ENCODE measurements at regions not wholly inside any gene's neighbourhood (a gene's known extent, or its start where the extent isn't known, plus 50 kb on each side); places are given as distances from the start of the nearest gene placed in this dataset.
A peak's percentile ranks its signal among the peaks of the same experiment; 100 is the strongest.

DNA sequence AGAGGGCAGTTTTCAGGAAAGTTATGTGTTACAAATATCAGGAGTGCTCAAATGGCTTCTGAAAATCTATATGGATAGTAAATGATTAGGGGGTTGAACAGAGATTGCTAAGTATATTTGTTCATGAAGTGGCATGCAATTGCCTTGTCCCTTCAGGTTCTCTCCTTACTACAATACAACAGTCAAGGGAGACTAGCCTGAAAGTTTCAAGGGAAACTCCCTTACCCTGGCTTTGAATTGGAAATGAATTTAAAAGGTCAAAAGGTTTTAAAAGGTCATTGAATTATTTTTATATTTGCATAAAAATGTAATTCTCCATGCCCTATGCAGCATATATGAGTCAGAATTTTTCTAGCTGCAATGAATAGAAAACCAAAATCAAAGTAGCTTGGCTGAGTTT lies 253.1 kb upstream of the SYT1 start:
- DNase-seq: no peak

DNA sequence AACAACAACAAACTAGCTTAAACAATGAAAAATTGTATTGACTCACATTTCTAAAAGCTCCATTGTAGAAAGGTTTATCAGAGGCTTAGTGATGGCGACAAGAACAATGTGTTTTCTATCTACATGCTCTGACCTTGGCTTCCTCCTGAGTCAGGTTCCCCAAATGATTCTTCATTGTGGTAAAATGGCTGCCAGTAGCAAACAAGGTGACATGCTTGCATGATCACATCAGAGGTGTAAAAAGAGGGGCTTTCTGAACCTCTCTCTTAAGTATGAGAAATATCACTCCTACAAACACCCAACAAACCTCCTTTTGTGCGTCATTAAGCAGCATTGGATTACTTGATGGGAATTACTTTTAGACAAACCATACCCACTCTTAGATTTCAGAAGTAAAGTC lies 252.4 kb upstream of the SYT1 start:
- no peak for DNase-seq

DNA sequence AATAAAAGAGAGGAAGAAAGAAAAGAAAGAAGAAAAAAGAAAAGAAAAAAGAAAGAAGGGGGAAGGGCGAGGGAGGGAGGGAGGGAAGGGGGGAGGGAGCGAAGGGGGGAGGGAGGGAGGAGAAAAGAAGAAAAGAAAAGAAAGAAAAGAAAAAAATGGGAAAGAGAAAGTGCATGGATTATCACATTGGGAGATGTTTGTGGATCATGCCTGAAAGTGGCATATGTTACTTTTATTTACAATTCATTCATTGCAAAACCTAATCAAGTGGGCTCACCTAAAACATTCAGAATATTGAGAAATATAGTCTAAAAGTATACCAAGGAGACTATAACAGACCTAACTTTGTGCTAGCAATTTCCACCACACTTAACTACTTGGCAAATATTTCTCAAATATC lies 246.9 kb upstream of the SYT1 start:
- no peak for DNase-seq

DNA sequence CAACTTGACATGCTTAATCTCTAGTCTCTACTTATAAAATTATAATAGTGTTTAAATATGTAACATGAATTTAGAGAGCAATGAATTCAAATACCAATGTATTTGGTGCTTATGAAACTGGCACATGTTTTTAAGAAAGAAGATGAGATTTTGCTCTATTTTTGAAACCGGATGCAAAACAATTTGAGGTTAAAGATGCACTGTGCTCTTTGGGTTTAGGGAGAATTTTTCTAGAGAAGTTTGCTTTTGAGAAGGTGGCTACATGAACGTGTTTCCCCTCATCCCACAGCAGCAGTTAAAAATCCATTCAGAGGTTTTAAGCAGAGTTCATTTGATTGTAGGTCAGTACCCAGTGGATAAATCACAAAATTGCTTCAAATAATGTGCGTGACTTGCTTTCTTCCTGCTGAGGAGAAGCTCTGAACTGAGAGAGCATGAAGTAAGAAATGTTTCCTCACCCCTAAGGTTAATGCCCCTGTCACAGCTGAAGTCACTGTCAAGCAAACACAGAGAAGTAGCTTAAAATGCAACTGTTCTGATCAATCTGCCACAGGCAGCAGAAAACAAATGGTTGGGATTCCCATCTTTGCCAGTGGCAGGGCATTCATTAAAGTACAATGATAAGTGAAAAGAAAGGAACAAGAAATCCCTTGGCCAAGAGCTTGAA lies 241.9 kb upstream of the SYT1 start:
- no peak for DNase-seq

DNA sequence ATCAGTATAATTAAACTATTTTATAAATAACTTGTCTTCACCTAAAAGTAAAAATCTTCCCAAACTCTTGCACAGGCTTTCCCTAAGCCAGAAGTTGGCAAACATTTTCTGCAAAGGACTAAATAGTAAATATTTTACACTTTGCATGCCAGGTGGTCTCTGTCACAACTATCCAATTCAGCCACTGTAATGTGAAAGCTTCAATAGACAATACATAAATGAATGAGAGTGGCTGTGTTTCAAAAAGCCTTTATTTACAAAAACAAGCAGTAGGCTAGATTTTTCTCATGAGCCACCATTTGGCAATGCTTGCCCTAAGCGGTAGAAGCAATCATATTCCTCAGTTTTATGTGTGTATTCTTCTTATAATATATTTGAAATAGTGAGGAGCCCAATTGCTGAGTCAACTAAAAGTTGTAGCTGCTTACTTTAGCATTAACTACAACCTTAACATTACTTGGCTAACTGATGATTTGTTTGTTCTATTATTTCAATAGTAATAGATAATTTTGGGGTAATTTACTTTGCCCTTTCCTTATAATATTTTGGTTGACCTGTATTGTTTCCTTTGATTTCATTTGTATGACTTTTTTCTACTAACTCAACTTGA lies 236.0 kb upstream of the SYT1 start:
- DNase-seq: no peak

DNA sequence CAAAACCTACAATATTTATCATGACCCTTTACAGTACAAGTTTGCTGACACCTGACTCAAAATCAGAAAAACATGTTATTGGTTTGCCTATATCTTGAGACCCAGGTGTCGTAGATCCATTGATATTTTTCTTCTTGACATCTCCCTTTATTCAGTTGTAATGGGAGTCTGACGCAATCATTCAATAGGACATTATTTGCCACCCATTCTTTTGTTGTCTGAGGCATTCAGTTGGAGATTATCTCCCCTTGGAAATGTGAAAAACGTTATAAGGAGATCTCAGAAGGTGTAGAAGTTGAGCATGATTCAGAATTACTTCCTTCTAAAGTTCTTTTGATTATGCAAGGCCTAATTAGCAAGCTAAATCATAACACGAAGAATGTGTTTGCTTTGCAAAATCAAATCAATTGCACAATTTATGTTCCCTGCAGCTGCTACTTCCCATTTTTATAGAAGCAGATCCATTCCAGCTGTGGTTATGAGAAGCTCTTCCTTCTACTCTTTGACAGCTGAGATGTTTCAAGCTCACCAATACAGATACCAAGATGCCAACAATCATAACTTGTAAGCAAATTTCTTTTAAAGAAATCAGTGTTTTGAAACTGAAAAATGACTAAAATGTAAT lies 228.2 kb upstream of the SYT1 start:
- DNase-seq: no peak

DNA sequence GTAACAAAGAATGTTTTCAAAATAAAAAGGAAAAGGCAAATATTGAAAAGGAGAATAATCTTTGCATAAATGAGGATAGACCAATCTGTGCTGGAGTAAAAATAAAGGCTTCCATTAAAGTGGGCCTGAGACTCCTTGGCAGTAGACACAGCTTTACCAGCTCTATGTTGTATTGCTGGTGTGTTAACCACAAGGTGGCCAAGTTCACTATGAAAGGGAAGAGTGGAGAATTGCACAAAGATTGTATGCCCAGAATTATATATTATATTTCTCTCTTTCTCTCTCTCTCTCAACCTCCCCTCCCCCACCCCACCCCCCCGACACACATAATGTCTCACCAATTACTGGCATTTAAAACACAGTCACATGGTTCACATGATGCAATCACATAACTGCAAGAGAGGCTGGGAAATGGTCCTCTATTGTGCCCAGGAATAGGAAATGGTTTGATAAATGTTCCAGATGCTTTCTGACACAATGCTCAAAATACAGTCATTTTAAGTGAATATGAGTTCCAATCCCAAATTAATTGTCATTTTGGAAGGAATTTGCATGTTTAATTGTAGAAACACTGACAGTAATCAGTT lies 222.6 kb upstream of the SYT1 start:
- DNase-seq: no peak

DNA sequence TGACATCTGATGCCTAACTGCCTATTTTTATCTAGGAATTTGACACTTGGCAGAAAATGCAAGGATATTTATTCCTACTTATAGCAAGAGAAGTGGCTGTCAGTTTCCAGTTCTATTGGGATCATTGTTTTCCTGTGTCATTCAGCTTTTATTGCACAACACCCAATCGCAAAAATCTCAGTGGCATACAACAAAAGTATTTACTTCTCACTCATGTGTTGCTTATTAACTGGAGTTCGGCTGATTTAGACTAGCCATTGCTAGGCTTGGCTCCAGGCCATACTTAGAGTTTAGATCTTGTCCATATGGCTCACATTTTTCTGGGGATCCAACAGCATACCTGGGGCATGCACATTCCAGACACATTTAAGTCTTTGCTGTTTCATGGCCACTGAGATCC lies 218.6 kb upstream of the SYT1 start:
- DNase-seq: no peak

DNA sequence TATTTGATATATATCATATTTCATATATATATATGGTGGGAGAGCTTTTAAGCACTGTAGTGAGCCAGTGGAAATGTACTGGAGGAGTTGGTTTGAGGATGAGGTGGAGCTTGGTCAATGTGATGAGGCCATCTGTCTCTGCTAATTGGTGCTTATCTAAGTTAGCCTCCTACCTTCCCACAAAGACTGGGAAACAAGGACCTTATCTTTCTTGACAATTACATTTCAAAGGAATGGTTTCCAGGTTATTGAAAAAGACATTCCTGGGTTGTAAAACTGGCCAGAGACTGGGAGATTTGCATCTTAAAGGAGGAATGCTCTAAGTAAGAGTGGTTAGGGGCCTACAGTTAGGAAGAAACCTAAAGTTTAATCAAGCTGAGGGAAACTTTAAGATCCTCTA lies 212.8 kb upstream of the SYT1 start:
- no peak for DNase-seq

DNA sequence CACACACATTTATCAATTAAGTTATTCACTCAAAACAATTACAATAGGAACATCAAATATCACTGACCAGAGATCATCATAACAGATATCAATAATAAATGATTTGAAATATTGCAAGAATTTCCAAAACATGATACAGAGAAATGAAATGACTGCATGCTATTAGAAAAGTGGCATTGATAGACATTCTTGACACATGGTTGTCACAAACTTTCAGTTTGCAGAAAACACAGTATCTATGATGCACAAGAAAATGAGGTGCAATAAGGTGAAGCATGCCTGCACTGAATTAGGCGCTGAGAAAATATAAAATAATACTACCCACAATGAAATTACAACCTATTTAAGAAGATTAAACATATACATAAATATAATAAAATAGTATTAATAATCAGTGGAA lies 198.0 kb upstream of the SYT1 start:
- DNase-seq: no peak

DNA sequence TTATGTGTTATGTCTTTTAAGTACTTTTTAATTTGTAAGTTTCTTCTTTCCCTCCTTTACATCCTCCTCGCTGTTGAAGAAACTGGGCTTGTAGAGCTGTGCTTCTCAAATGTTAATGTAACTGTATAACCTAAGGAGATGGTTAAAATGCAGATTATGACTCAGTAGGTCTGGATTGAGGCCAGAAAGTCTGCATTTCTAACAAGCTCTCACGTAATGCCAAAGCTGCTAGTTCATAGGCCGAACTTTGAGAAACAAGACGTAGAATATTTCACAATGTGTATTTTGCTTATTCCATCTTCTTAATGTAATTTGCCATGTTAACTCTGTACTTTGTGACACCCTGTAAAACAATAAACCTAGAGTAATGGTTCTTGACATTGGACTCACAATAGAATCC lies 193.3 kb upstream of the SYT1 start:
- no peak for DNase-seq

DNA sequence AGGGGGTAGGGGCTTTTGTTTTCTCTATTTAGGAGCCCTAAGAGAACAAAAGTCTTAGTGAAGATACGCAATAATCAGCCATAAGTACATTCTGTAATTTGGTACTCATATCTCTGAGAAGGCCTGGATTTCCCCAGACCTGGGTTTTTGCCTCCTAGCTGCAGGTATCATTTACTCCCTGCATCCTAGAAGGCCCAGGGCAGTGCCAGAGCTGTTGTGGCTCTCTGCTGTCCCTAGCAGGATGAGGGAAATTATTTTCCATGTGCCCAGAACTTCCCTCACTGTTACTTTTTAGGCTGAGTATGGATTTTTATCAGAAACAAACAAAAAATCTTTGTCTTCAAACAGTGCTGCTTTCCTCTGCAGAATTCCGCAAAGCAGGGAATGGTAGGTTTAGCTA lies 192.5 kb upstream of the SYT1 start:
- no peak for DNase-seq

DNA sequence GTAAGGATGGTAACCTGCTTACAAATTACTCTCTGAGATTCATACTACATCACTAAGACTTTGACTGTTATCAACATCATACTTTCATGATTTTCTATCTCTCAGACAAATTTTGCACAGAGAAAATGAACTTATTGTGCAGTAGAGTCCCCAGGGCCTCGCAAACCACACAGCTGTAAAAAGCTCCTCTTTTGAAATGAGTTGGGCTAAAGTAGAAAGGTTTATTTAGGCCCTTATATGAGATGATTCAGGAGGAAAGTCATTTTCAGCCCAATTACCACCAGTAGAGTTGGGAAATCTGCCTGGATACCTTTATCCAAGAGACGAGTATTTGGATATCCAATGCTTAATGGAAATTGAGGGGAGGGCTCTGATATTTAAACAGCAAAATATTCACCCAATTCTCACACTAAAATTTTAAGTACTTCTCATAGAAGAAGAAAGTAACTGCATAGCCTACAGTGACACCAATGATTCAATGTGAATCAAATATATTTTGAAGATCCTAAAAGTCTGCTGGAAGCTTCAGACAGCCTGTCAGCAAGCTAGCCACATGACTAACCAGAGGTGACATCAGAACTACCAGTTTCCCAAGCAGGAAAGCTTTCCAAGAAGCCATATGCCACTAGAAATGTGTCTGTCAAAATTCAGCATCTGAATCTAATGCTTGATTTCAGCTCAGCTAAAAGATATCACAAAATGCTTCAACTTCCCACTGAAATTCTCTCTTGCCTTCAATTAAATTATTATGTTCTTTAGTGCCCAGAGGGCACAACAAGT lies 190.1 kb upstream of the SYT1 start:
- DNase-seq: no peak

DNA sequence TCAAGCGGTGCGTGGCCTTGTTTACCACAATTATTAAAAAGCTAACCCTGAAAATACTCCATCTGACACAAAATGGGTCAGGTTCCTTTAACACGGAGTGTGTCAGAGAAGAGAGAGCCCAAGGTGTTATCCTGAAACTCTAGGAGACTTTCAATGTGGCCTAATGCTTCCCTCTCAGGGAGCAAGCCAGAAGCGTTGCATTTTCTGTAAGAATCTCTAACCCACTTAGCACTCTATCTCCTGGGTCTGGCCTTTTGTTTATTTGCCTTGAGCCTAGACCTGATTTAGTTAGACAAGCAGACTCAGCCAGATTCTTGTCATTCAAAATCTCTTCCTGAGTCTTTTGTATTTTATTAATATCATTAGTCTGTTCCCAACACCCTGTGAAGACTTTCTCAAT lies 184.0 kb upstream of the SYT1 start:
- no peak for DNase-seq

DNA sequence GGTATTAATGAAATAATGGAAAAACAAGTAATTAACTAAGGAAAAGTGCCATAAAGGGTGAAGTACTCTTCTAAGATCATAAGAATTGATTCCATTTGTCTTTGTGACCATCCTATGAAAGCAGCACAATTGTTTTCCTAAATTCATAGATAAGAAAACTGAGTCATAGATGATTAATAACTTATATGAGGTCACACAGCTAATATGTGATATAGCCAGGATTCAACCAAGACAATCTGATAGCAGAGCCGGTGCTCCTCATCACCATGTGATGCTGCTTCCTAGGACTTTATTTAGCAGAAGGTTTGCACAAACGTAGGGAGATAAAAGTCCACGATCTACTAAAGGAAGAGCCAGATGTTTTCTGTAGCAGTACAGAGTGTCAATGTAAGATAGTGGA lies 181.5 kb upstream of the SYT1 start:
- no peak for DNase-seq

DNA sequence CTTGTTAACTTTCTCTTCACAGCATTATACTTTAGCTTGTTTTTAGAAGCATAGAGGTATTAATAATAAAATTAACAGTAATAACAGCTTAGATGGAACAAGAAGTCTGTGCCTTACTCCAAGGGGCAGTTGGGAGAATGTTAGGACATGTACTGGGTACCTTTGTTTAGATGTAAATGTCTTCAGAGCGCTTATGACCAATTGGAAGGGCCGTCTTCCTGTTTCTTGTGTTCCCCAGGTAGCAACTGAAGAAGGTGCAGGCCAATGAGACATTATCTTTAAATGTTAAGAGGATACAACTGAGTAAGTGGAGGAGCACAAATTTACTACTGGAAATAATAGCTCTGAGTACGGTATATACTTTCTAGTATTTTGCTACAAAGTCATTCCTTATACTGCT lies 180.9 kb upstream of the SYT1 start:
- no peak for DNase-seq

DNA sequence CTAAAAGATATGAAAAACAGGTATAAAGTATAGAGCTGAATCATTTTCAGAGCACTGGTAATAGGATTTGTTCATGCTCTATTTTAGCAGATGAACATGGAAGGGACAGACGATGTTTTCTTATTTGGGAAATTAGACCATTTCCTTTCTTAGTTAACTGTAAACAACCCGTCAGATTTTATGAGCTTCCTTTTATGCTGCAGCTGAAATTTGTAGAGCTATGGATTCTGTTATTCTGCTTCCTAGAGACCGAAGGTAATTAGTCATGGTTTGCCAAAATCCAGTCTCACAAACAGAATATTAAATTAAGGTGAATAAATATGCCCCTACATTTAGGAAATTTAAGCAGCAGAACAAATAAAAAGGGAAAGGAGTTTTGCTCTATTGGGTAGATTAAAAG lies 180.2 kb upstream of the SYT1 start:
- DNase-seq: peak; percentile 67

DNA sequence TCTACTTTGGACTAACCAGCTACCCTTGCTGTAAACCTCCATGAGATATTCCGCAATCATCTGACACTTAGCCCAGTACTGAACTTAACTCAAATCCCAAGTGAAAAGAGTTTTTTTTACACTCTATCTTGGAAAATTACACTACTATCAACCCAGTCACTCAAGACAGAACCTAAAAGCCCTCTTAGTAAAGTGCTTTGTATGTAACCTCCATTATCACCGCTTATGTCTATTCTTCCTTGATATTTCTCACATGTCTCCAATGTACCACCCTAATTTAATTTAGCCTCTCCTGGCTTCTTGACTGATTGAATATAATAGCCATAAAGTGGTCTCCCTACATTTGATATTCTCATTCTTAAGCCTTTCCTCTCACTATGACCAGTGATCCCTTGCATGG lies 168.8 kb upstream of the SYT1 start:
- DNase-seq: no peak

DNA sequence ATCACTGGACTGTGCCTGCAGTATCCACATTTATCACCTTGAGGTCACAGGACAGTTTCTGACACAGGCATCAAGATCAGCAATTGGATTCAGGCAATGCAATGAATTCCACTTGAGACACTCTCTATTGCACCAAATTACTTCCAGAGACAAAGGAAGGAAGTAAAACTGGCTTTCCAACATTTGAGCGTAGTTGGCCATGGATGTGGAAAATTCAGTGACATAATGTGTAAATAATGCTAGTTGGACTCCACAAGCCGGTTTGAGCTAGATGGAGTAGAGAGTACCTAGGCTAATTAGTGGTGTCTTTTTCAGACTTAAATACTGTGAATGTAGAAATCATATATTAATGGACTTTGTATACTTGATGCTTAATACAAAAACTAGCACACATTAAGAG lies 168.3 kb upstream of the SYT1 start:
- peak; percentile 13 for DNase-seq

DNA sequence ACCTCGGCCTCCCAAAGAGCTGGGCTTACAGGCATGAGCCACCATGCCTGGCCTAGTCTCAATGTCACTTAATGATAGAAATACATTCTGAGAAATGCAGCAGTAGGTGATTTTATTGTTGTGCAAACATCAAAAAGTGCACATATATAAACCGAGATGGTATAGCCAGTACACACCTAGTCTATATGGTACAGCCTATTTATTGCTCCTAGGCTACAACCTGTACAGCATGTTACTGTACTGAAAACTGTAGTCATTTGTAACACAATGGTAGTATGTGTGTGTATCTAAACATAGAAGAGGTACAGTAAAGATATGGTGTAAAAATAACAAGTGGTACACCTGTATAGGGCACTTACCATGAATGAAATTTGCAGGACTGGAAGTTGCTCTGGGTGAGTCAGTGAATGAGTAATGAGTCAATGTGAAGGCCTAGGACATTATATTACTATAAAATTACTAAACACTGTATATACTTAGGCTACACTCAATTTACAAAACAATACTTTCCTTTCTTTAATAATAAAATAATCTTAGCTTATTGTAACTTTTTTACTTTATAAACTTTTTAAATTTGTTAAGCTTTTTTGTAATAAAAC lies 166.7 kb upstream of the SYT1 start:
- no peak for DNase-seq

DNA sequence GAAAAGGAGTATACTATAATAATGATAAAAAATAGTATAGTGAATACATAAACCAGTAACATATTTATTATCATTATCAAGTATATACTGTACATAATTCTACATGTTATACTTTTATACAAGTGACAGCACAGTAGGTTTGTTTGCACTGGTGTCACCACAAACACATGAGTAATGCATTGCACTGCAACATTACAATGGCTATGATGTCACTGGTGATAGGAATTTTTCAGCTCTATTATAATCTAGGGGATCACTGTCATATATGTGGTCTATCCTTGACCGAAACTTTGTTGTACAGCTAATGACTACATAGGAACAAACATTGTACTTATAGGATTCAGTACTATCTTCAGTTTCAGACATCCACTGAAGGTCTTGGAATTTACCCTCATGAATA lies 165.8 kb upstream of the SYT1 start:
- no peak for DNase-seq

DNA sequence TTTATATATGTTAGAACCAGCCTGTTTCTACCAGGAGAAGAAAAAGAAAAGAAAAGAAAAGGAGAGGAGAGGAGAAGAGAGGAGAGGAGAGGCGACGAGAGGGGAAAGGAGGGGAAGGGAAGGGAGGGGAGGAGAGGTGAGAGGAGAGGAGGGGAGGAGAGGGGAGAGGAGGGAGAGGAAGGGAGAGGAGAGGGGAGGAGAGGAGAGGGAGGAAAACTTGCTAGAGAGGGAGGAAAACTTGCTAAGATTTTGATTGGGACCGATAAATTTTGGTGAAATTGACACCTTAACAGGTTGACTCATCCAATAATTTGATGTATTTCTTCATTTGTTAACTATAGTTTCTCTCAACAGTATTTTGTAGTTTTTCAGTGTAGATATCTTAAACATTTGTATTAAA lies 164.0 kb upstream of the SYT1 start:
- no peak for DNase-seq

DNA sequence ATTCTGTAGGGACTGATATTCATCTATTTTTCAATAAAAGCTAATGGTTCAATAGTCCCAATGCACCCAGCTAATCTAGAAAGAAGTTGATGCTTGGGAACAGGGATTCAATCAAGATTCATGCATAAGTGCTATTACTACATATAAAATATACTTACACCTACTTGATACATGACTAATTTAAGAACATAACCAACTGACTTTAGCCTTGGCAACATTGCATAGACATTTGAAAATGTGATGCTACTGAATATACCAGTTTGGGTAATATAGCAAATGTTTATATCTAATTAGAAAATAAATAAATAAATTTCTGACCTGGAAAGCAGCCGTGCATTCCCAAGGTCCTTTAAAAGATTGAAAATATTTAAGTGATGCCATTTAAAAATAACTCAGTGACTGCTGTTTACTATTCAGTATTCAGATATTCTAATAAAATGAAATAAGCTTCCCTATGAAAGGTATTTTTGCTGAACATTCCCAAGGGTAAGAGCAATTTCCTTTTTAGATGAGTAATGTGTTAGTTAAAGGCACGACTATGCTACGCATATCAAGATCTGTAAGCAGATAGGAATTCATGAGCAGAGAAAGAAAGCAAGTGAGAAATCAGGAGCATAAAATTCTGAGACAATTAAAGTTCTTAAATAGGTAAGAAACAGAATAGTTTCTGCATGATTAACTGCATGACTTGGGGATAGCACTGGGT lies 160.6 kb upstream of the SYT1 start:
- DNase-seq: no peak
